Activated T-cell treated with anti-CD3 and anti-CD28 coated beads for 4 hours (primary cell): ENCODE measurements at regions not wholly inside any gene's neighbourhood (a gene's known extent, or its start where the extent isn't known, plus 50 kb on each side); places are given as distances from the start of the nearest gene placed in this dataset.

Experiments used
- DNase-seq: peaks from one replicate; pipeline ENCODE4 v3.0.0-alpha.2; 2020

GRCh38 chr13:72435251-72435650 lies 292.2 kb downstream of the MZT1 start:
- no peak for DNase-seq

- no peak for DNase-seq
Observed at GRCh38 chr13:72431981-72432682, 295.3 kb downstream of the MZT1 start.

GRCh38 chr13:72430923-72431322 lies 296.5 kb downstream of the MZT1 start:
- no peak for DNase-seq

GRCh38 chr13:72427757-72428528 lies 299.5 kb downstream of the MZT1 start:
- DNase-seq: no peak

GRCh38 chr13:72424059-72424458 lies 303.4 kb downstream of the MZT1 start:
- no peak for DNase-seq

- DNase-seq: no peak
Observed at GRCh38 chr13:72415817-72416216, 311.6 kb downstream of the MZT1 start.

GRCh38 chr13:72412481-72412880 lies 314.9 kb downstream of the MZT1 start:
- no peak for DNase-seq

GRCh38 chr13:72405441-72405840 lies 322.0 kb downstream of the MZT1 start:
- DNase-seq: no peak

- DNase-seq: no peak
Observed at GRCh38 chr13:72403396-72404010, 323.9 kb downstream of the MZT1 start.

GRCh38 chr13:72400856-72401255 lies 326.6 kb downstream of the MZT1 start:
- no peak for DNase-seq

- DNase-seq: no peak
Observed at GRCh38 chr13:72399351-72399750, 328.1 kb downstream of the MZT1 start.

GRCh38 chr13:72397265-72397664 lies 330.2 kb downstream of the MZT1 start:
- no peak for DNase-seq

- DNase-seq: no peak
Observed at GRCh38 chr13:72390909-72391308, 336.5 kb downstream of the MZT1 start.

GRCh38 chr13:72386138-72386684 lies 341.2 kb downstream of the MZT1 start:
- DNase-seq: no peak

GRCh38 chr13:72384879-72385278 lies 342.6 kb downstream of the MZT1 start:
- DNase-seq: no peak

GRCh38 chr13:72384186-72384823 lies 343.1 kb downstream of the MZT1 start:
- DNase-seq: no peak

- no peak for DNase-seq
Observed at GRCh38 chr13:72383646-72384045, 343.8 kb downstream of the MZT1 start.

- DNase-seq: no peak
Observed at GRCh38 chr13:72379581-72379980, 347.8 kb downstream of the MZT1 start.

GRCh38 chr13:72368031-72368430 lies 359.4 kb downstream of the MZT1 start:
- DNase-seq: no peak

- no peak for DNase-seq
Observed at GRCh38 chr13:72346716-72347115, 380.7 kb downstream of the MZT1 start.

GRCh38 chr13:72342364-72342763 lies 385.1 kb downstream of the MZT1 start:
- no peak for DNase-seq

- no peak for DNase-seq
Observed at GRCh38 chr13:72341904-72342303, 385.5 kb downstream of the MZT1 start.
